GM10266 (cell line): ENCODE measurements at regions not wholly inside any gene's neighbourhood (a gene's known extent, or its start where the extent isn't known, plus 50 kb on each side); places are given as distances from the start of the nearest gene placed in this dataset.
A peak's percentile ranks its signal among the peaks of the same experiment; 100 is the strongest.

Experiments
- DNase-seq: peaks from one replicate; pipeline ENCODE4 v3.0.0; 2012; ENCODE audit errors: extremely low spot score
- CTCF ChIP-seq: IDR thresholded peaks from 2 replicates; pipeline ENCODE4 v1.5.1; 2012; ENCODE audit warnings: mild to moderate bottlenecking, low read depth; ENCODE audit not compliant: control insufficient read depth, insufficient read depth; ENCODE audit errors: missing control alignments

- TF ChIP-seq CTCF, result no peak
- DNase-seq, result no peak
Measured at GRCh38 chr3:150242220-150242936, 165.7 kb upstream of the TSC22D2 start.

GRCh38 chr3:150240891-150241290 lies 167.2 kb upstream of the TSC22D2 start:
- no peak for TF ChIP-seq CTCF
- no peak for DNase-seq

GRCh38 chr3:150239766-150240165 lies 168.3 kb upstream of the TSC22D2 start:
- DNase-seq, result no peak
- no peak for TF ChIP-seq CTCF

GRCh38 chr3:150238995-150239619 lies 169.0 kb upstream of the TSC22D2 start:
- no peak for DNase-seq

GRCh38 chr3:150238048-150238802 lies 169.9 kb upstream of the TSC22D2 start:
- no peak for DNase-seq
- TF ChIP-seq CTCF, result no peak

More at GRCh38 chr3:150238995-150239619, 169.0 kb upstream of the TSC22D2 start:
- peak; percentile 31 for TF ChIP-seq CTCF

- no peak for DNase-seq
- TF ChIP-seq CTCF, result no peak
Measured at GRCh38 chr3:150237490-150237889, 170.6 kb upstream of the TSC22D2 start.
